ENCODE measurements at regions not wholly inside any gene's neighbourhood (a gene's known extent, or its start where the extent isn't known, plus 50 kb on each side); places are given as distances from the start of the nearest gene placed in this dataset.

GRCh38 chr5:35305336-35306020 is 75.2 kb upstream of the PRLR start:
- no peak overlapping the region for H3K4me3 Mint-ChIP-seq
- H3K27ac Mint-ChIP-seq = no peak overlapping the region
- DNase-seq (no peak), ATAC-seq (no peak)
- H3K27me3 Mint-ChIP-seq = peaks cover 18% of the 10 kb centered on the region
- no peaks in the 10 kb centered on the region for H3K4me1 Mint-ChIP-seq
- H3K36me3 Mint-ChIP-seq = no peaks in the 10 kb centered on the region
- no peaks in the 10 kb centered on the region for H3K9me3 Mint-ChIP-seq (ENCODE audit: low read depth)
- CTCF ChIA-PET = no interaction called here

- H3K27me3 Mint-ChIP-seq = peaks cover 18% of the 10 kb centered on the region
- no peak for ATAC-seq
- CTCF ChIA-PET = no interaction called here
These were observed 74.0 kb upstream of the PRLR start for GRCh38 chr5:35304291-35304690.

DNA sequence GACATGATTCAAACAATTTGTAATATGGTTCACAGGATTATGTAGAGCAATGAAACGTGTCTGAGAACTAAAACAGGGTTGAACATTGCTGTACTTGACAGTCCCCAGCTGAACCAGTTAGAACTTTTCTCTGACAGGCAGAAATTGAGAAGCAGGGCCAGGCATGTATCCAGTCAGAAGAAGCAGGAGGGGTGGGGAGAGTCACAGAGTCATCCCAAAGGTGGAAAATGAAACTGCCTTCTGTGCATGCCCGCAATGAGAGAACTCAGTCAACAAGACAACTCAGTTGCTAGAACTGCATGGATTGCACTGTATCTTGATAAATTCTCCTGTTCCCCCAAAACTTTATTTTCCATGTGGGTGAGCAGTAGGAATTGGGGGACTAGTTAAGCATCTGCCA is 72.9 kb upstream of the PRLR start:
- H3K4me3 Mint-ChIP-seq = no peak overlapping the region
- DNase-seq = no peak
- no peak overlapping the region for H3K27ac Mint-ChIP-seq
- CTCF ChIA-PET = no interaction called here
- H3K9me3 Mint-ChIP-seq (ENCODE audit: low read depth) = no peaks in the 10 kb centered on the region
- H3K36me3 Mint-ChIP-seq = no peaks in the 10 kb centered on the region
- no peaks in the 10 kb centered on the region for H3K4me1 Mint-ChIP-seq
- H3K27me3 Mint-ChIP-seq = peaks cover 21% of the 10 kb centered on the region
- no peak for ATAC-seq

More at GRCh38 chr5:35304291-35304690, 74.0 kb upstream of the PRLR start:
- H3K4me3 Mint-ChIP-seq = no peak overlapping the region
- H3K4me1 Mint-ChIP-seq = no peaks in the 10 kb centered on the region
- H3K36me3 Mint-ChIP-seq = no peaks in the 10 kb centered on the region
- no peaks in the 10 kb centered on the region for H3K9me3 Mint-ChIP-seq (ENCODE audit: low read depth)
- no peak overlapping the region for H3K27ac Mint-ChIP-seq
- DNase-seq = no peak

- Mint-ChIP-seq H3K27me3 (peaks cover 19% of the 10 kb centered on the region), H3K4me3 (no peak overlapping the region), H3K27ac (no peak overlapping the region), H3K4me1 (no peaks in the 10 kb centered on the region), H3K9me3 (ENCODE audit: low read depth) (no peaks in the 10 kb centered on the region), H3K36me3 (no peaks in the 10 kb centered on the region)
- CTCF ChIA-PET = no interaction called here
- DNase-seq (no peak), ATAC-seq (no peak)
These were observed 72.3 kb upstream of the PRLR start for GRCh38 chr5:35302544-35302943.

DNA sequence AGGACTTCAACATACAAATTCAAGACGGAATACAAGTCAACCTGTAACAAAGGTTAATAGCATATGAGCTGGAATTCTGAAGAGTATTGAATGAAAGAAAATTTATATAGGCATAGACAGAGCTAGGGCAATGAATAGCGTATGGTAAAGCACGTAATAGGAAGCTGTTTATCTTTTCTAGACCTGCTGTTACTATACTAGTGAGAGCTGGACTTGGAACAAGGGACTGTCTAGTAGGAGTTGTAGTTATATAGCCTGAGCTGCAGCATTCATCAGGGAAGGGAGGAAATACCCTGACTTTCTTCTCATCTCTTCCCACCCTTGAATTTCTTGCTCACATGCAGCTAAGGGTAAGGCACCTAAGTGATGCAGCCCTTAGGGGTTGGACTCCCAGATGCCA is 67.5 kb upstream of the PRLR start:
- CTCF ChIA-PET = interaction anchor here (1.6 kb wide), 1 partner anchor 9 kb away, joined by 4 read pairs; no protein-coding TSS in a partner anchor
- H3K9me3 Mint-ChIP-seq (ENCODE audit: low read depth) = no peaks in the 10 kb centered on the region
- no peaks in the 10 kb centered on the region for H3K4me1 Mint-ChIP-seq
- H3K4me3 Mint-ChIP-seq = no peak overlapping the region
- ATAC-seq = no peak
- DNase-seq = no peak
- H3K27ac Mint-ChIP-seq = no peak overlapping the region
- H3K36me3 Mint-ChIP-seq = no peaks in the 10 kb centered on the region
- H3K27me3 Mint-ChIP-seq = peaks cover 18% of the 10 kb centered on the region

- no peaks in the 10 kb centered on the region for H3K4me1 Mint-ChIP-seq
- H3K27me3 Mint-ChIP-seq = peaks cover 12% of the 10 kb centered on the region
- peaks cover 2% of the 10 kb centered on the region for H3K9me3 Mint-ChIP-seq (ENCODE audit: low read depth)
- ATAC-seq (no peak), DNase-seq (no peak)
- no peaks in the 10 kb centered on the region for H3K36me3 Mint-ChIP-seq
- H3K4me3 Mint-ChIP-seq = no peak overlapping the region
- H3K27ac Mint-ChIP-seq = no peak overlapping the region
- CTCF ChIA-PET = no interaction called here
These were observed 64.7 kb upstream of the PRLR start for GRCh38 chr5:35294976-35295375.

- Mint-ChIP-seq H3K36me3 (no peaks in the 10 kb centered on the region), H3K27me3 (peaks cover 9% of the 10 kb centered on the region), H3K27ac (no peak overlapping the region), H3K4me1 (no peaks in the 10 kb centered on the region), H3K9me3 (ENCODE audit: low read depth) (peaks cover 2% of the 10 kb centered on the region), H3K4me3 (no peak overlapping the region)
- DNase-seq (no peak), ATAC-seq (no peak)
- CTCF ChIA-PET = no interaction called here
These were observed 63.7 kb upstream of the PRLR start for GRCh38 chr5:35294017-35294416.

DNA sequence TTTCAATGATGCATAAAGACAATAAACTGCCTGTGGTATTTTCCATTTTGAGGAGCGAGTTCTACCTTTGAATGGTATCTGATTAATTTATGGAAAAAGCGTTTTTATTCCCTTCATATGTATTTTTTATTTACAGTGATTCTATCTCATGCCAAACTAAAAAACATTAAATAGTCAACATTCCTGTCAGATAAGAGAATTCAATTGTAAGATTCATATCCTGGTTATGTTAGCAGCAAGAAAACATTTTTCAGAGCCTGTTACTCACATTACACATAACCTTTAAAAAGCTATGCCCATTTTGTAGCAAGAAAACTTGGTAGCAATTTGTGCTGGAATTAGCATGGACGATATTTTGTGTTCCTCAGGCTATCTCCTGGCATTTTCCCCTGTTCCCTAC is 55.1 kb upstream of the PRLR start:
- ATAC-seq (no peak), DNase-seq (no peak)
- Mint-ChIP-seq H3K4me3 (no peak overlapping the region), H3K27me3 (peaks cover 9% of the 10 kb centered on the region), H3K27ac (no peak overlapping the region), H3K9me3 (ENCODE audit: low read depth) (no peaks in the 10 kb centered on the region), H3K36me3 (no peaks in the 10 kb centered on the region), H3K4me1 (no peaks in the 10 kb centered on the region)
- CTCF ChIA-PET = no interaction called here

DNA sequence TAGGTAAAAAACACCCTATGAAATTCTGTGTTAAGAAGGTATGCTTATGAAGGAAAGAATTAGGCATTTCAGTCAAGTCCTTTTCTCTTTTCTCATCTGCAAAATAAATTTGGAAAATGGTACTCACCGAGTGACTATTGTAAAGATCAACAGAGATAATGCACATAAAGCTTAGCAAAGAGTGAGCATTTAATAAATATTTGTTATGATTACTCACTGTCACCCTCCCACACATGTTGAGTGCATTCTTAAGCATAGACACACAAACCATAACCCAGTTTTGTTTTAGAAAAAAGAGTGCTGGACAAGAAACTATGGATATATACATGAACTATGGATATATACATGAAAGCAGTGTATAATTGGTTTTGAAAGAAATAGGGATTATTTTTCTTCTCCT is 54.7 kb upstream of the PRLR start:
- DNase-seq (no peak), ATAC-seq (no peak)
- Mint-ChIP-seq H3K27ac (no peak overlapping the region), H3K4me3 (no peak overlapping the region), H3K9me3 (ENCODE audit: low read depth) (no peaks in the 10 kb centered on the region), H3K27me3 (peaks cover 9% of the 10 kb centered on the region), H3K36me3 (no peaks in the 10 kb centered on the region), H3K4me1 (no peaks in the 10 kb centered on the region)
- CTCF ChIA-PET = no interaction called here

GRCh38 chr5:35284364-35284763 is 54.1 kb upstream of the PRLR start:
- ATAC-seq = no peak
- Mint-ChIP-seq H3K36me3 (no peaks in the 10 kb centered on the region), H3K4me3 (no peak overlapping the region), H3K4me1 (no peaks in the 10 kb centered on the region), H3K27ac (no peak overlapping the region), H3K27me3 (peaks cover 11% of the 10 kb centered on the region), H3K9me3 (ENCODE audit: low read depth) (no peaks in the 10 kb centered on the region)
- DNase-seq = no peak
- CTCF ChIA-PET = interaction anchor here (0.6 kb wide), 1 partner anchor 233 kb away, joined by 3 read pairs; no protein-coding TSS in a partner anchor

GRCh38 chr5:35282810-35283209 is 52.5 kb upstream of the PRLR start:
- no peak for ATAC-seq
- CTCF ChIA-PET = no interaction called here

GRCh38 chr5:35281613-35282012 is 51.3 kb upstream of the PRLR start:
- H3K9me3 Mint-ChIP-seq (ENCODE audit: low read depth) = no peaks in the 10 kb centered on the region
- ATAC-seq (no peak), DNase-seq (no peak)
- no peaks in the 10 kb centered on the region for H3K4me1 Mint-ChIP-seq
- peaks cover 13% of the 10 kb centered on the region for H3K27me3 Mint-ChIP-seq
- no peak overlapping the region for H3K27ac Mint-ChIP-seq
- no peaks in the 10 kb centered on the region for H3K36me3 Mint-ChIP-seq
- no peak overlapping the region for H3K4me3 Mint-ChIP-seq
- CTCF ChIA-PET = no interaction called here

More at GRCh38 chr5:35282810-35283209, 52.5 kb upstream of the PRLR start:
- DNase-seq = no peak
- Mint-ChIP-seq H3K36me3 (no peaks in the 10 kb centered on the region), H3K27ac (no peak overlapping the region), H3K4me1 (no peaks in the 10 kb centered on the region), H3K4me3 (no peak overlapping the region), H3K9me3 (ENCODE audit: low read depth) (no peaks in the 10 kb centered on the region), H3K27me3 (peaks cover 17% of the 10 kb centered on the region)
